Frontal cortex (tissue), 3 donors: ENCODE measurements at regions not wholly inside any gene's neighbourhood (a gene's known extent, or its start where the extent isn't known, plus 50 kb on each side); places are given as distances from the start of the nearest gene placed in this dataset.
"Not testable (repeated sequence)": the region's sequence is repeated elsewhere in the genome, so short reads cannot be mapped to it uniquely, and the experiment has no call there.

ENCODE experiments used
- DNase-seq, 2 donors: peaks; one replicate each; pipeline ENCODE4 v3.0.0; 2012; ENCODE audit warnings: low spot score in 2 of 2
- FAIRE-seq: peaks from 2 replicates; lab custom pipeline; 2012; peaks lifted over from hg19 to GRCh38; lab: Jason Lieb, UNC
- donor health status: control.
- donor health status: control.
- donor health status: control.

- DNase-seq (no peak), FAIRE-seq (no peak)
These were observed 50.3 kb downstream of the RBFOX3 start for GRCh38 chr17:79560527-79560926.

GRCh38 chr17:79559111-79559887, 51.6 kb downstream of the RBFOX3 start:
- DNase-seq (no peak), FAIRE-seq (no peak)

GRCh38 chr17:79558091-79558900, 52.6 kb downstream of the RBFOX3 start:
- FAIRE-seq (no peak), DNase-seq (no peak)

GRCh38 chr17:79557276-79558090, 53.4 kb downstream of the RBFOX3 start:
- no peak for FAIRE-seq

GRCh38 chr17:79556271-79556670, 54.6 kb downstream of the RBFOX3 start:
- no peak for DNase-seq
- FAIRE-seq: no peak

More at GRCh38 chr17:79557276-79558090, 53.4 kb downstream of the RBFOX3 start:
- no peak for DNase-seq

- FAIRE-seq (no peak), DNase-seq (no peak)
These were observed 55.3 kb downstream of the RBFOX3 start for GRCh38 chr17:79555543-79555942.

GRCh38 chr17:79554346-79554745, 56.5 kb downstream of the RBFOX3 start:
- FAIRE-seq, DNase-seq: not testable (repeated sequence)

- FAIRE-seq: no peak
- DNase-seq: no peak
These were observed 58.0 kb downstream of the RBFOX3 start for GRCh38 chr17:79552824-79553223.

GRCh38 chr17:79552405-79552804, 58.4 kb downstream of the RBFOX3 start:
- no peak for FAIRE-seq
- no peak for DNase-seq

- FAIRE-seq (no peak), DNase-seq (no peak)
These were observed 61.5 kb downstream of the RBFOX3 start for GRCh38 chr17:79549141-79549915.

GRCh38 chr17:79548116-79548515, 62.7 kb downstream of the RBFOX3 start:
- DNase-seq: no peak
- FAIRE-seq: no peak

- DNase-seq (no peak), FAIRE-seq (no peak)
These were observed 63.3 kb downstream of the RBFOX3 start for GRCh38 chr17:79547586-79547985.

- not testable (repeated sequence) for FAIRE-seq, DNase-seq
These were observed 63.7 kb downstream of the RBFOX3 start for GRCh38 chr17:79547171-79547570.

- FAIRE-seq (no peak), DNase-seq (no peak)
These were observed 64.5 kb downstream of the RBFOX3 start for GRCh38 chr17:79546386-79546785.

- FAIRE-seq: no peak
- DNase-seq: no peak
These were observed 65.4 kb downstream of the RBFOX3 start for GRCh38 chr17:79545251-79546005.

GRCh38 chr17:79544142-79544914, 66.5 kb downstream of the RBFOX3 start:
- DNase-seq: peak in 1 of 2 donors; percentile 49
- FAIRE-seq: no peak

- DNase-seq (no peak), FAIRE-seq (no peak)
These were observed 67.3 kb downstream of the RBFOX3 start for GRCh38 chr17:79543531-79543930.

- DNase-seq (no peak), FAIRE-seq (no peak)
These were observed 68.1 kb downstream of the RBFOX3 start for GRCh38 chr17:79542718-79543117.
